ENCODE measurements at regions not wholly inside any gene's neighbourhood (a gene's known extent, or its start where the extent isn't known, plus 50 kb on each side); places are given as distances from the start of the nearest gene placed in this dataset.

DNA sequence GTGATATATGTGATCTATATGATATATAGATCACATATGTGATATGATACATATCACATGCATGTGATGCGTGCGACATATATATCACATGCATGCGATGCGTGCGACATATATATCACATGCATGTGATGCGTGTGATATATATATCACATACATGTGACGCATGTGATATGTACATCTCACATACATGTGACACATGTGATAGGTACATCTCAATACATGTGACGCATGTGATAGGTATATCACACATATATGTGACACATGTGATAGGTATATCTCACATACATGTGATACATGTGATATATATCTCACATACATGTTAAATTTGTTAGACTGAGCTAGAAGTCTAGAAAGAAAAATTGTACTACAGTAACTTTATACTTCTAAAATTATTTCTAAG is 1095.9 kb downstream of the EFNA5 start:
- H3K9me3 ChIP-seq (ENCODE audit: low read depth), result no peaks in the 10 kb centered on the region
- no peak for DNase-seq (ENCODE audit: low read depth in 1 of 2, low spot score in 1 of 2)
- H3K27me3 ChIP-seq, result no peaks in the 10 kb centered on the region
- no peak overlapping the region for H3K27ac ChIP-seq
- TF ChIP-seq, protein P1, sequence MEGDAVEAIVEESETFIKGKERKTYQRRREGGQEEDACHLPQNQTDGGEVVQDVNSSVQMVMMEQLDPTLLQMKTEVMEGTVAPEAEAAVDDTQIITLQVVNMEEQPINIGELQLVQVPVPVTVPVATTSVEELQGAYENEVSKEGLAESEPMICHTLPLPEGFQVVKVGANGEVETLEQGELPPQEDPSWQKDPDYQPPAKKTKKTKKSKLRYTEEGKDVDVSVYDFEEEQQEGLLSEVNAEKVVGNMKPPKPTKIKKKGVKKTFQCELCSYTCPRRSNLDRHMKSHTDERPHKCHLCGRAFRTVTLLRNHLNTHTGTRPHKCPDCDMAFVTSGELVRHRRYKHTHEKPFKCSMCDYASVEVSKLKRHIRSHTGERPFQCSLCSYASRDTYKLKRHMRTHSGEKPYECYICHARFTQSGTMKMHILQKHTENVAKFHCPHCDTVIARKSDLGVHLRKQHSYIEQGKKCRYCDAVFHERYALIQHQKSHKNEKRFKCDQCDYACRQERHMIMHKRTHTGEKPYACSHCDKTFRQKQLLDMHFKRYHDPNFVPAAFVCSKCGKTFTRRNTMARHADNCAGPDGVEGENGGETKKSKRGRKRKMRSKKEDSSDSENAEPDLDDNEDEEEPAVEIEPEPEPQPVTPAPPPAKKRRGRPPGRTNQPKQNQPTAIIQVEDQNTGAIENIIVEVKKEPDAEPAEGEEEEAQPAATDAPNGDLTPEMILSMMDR (IDR thresholded peaks at IDR 0.05; ENCODE audit: low read depth, low read length), result no peak
- no peaks in the 10 kb centered on the region for H3K36me3 ChIP-seq
- no peak overlapping the region for H3K4me3 ChIP-seq
- no peaks in the 10 kb centered on the region for H3K4me1 ChIP-seq (ENCODE audit: low read depth)

DNA sequence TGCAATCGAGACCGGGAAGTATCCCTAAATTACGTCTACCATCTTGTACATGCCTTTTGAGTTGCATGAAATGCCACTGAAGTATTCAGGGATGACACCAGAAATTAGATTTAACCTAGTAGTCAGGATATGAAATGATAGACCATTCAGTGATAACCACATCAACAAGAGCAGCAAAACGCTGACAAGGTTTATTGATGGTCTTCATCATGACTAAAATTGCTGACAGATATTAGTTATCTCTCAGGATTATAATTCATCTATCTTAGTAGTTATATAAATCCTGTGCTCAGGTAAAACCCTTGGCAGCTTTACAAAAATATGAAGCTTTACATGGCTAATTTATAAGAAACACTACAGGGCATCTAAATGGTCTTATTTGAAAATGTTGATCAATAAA is 1104.7 kb downstream of the EFNA5 start:
- no peaks in the 10 kb centered on the region for H3K27me3 ChIP-seq
- TF ChIP-seq, protein P1 (IDR thresholded peaks at IDR 0.05; ENCODE audit: low read depth, low read length), result no peak

DNA sequence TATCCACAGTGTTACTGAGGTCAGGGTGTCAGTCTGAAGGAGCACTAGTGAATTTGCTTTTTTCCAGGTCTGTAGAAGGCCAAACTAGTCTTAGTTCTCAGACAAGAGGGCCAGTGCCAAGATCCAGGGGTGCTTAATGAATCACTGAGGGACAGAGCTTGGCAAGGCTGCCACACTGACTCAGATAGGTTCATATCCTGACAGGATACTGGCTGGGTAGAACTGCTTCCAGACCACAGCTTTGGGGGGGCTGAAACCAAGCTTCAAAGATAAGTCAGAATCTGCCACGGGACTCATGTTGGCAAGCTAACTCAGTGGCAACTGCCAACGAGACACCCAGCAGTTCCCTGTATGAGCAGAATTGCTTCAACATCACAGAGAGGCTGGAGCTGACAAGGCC is 1125.4 kb downstream of the EFNA5 start:
- H3K27ac ChIP-seq, result no peak overlapping the region
- TF ChIP-seq, protein P1 (IDR thresholded peaks at IDR 0.05; ENCODE audit: low read depth, low read length), result no peak
- no peaks in the 10 kb centered on the region for H3K36me3 ChIP-seq
- no peaks in the 10 kb centered on the region for H3K27me3 ChIP-seq
- no peaks in the 10 kb centered on the region for H3K4me1 ChIP-seq (ENCODE audit: low read depth)
- H3K4me3 ChIP-seq, result no peak overlapping the region
- peak in 1 of 2 donors; percentile 0 for DNase-seq (ENCODE audit: low read depth in 1 of 2, low spot score in 1 of 2)
- no peaks in the 10 kb centered on the region for H3K9me3 ChIP-seq (ENCODE audit: low read depth)

More for the DNA sequence above, 1104.7 kb downstream of the EFNA5 start:
- Histone ChIP-seq H3K4me1 (ENCODE audit: low read depth) (no peaks in the 10 kb centered on the region), H3K36me3 (no peaks in the 10 kb centered on the region), H3K27ac (no peak overlapping the region), H3K9me3 (ENCODE audit: low read depth) (no peaks in the 10 kb centered on the region), H3K4me3 (no peak overlapping the region)
- no peak for DNase-seq (ENCODE audit: low read depth in 1 of 2, low spot score in 1 of 2)

DNA sequence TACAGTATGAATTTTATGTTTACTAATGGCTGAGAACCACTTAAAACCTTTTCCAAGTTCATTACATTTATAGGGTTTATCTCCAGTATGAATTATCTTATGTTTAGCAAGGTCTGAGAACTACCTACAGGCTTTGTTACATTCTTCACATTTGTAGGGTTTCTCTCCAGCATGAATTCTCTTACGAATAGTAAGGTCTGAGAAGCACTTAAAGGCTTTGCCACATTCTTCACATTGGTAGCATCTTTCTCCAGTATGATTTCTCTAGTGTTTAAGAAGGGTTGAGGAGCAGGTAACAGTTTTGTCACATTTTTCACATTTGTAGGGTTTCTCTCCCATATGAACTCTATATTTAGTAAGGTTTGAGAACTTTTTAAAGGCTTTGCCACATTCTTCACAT is 1127.4 kb downstream of the EFNA5 start:
- Histone ChIP-seq H3K27ac (no peak overlapping the region), H3K4me1 (ENCODE audit: low read depth) (no peaks in the 10 kb centered on the region), H3K9me3 (ENCODE audit: low read depth) (no peaks in the 10 kb centered on the region), H3K4me3 (no peak overlapping the region), H3K36me3 (no peaks in the 10 kb centered on the region), H3K27me3 (no peaks in the 10 kb centered on the region)
- TF ChIP-seq, protein P1 (IDR thresholded peaks at IDR 0.05; ENCODE audit: low read depth, low read length), result no peak
- no peak for DNase-seq (ENCODE audit: low read depth in 1 of 2, low spot score in 1 of 2)

DNA sequence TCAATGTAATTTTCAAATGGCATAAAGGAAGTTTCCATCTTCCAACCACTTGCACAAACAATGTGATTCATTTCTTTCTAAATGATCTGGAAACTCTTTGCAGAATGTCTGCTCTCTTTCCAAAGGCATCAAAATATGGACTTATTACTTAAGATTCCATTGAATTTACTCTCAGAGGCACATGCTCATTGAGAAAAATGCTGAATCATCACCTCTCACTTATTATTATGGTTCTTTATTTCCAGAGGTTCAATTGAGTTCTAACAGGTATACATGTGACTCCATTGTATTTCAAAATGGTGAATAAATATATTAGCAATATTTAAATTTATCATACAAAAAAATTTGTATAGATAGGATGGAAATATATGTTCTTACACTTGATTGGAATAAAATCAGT is 1140.6 kb downstream of the EFNA5 start:
- Histone ChIP-seq H3K27me3 (no peaks in the 10 kb centered on the region), H3K9me3 (ENCODE audit: low read depth) (no peaks in the 10 kb centered on the region)

More for the DNA sequence above, 1140.6 kb downstream of the EFNA5 start:
- DNase-seq (ENCODE audit: low read depth in 1 of 2, low spot score in 1 of 2), result no peak
- no peak overlapping the region for H3K27ac ChIP-seq
- H3K4me3 ChIP-seq, result no peak overlapping the region
- H3K4me1 ChIP-seq (ENCODE audit: low read depth), result no peaks in the 10 kb centered on the region
- H3K36me3 ChIP-seq, result no peaks in the 10 kb centered on the region
- TF ChIP-seq, protein P1 (IDR thresholded peaks at IDR 0.05; ENCODE audit: low read depth, low read length), result no peak
